ENCODE measurements at regions not wholly inside any gene's neighbourhood (a gene's known extent, or its start where the extent isn't known, plus 50 kb on each side); places are given as distances from the start of the nearest gene placed in this dataset.

DNA sequence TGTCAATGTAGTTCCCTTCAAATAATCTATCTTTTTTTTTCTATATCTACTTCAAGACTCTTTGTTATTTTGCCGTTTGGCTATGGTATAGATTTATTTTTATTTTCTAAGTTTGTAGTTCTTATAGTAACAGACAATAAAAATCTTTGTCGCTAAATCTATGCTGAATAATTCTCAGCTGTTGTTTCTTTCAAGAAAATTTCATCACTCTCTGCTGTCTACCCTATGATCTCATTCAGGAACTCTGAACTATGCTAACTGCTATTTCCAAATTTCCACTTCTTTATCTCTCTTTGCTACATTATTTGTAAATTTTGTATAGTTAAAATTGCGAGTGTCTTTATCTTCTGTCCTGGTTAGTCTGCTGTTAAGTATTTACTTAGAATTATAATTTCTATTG lies 353.6 kb downstream of the LRFN5 start:
- H3K27me3 Mint-ChIP-seq = no peaks in the 10 kb centered on the region
- POLR2A ChIA-PET = no interaction called here
- H3K4me3 Mint-ChIP-seq = no peak overlapping the region
- no peaks in the 10 kb centered on the region for H3K4me1 Mint-ChIP-seq
- peaks cover 7% of the 10 kb centered on the region for H3K9me3 Mint-ChIP-seq
- no peaks in the 10 kb centered on the region for H3K36me3 Mint-ChIP-seq (ENCODE audit: low read depth)
- H3K27ac Mint-ChIP-seq = no peak overlapping the region
- CTCF ChIA-PET = no interaction called here
- no peak for ATAC-seq (ENCODE audit: low read depth)
- TF ChIP-seq, protein P1, sequence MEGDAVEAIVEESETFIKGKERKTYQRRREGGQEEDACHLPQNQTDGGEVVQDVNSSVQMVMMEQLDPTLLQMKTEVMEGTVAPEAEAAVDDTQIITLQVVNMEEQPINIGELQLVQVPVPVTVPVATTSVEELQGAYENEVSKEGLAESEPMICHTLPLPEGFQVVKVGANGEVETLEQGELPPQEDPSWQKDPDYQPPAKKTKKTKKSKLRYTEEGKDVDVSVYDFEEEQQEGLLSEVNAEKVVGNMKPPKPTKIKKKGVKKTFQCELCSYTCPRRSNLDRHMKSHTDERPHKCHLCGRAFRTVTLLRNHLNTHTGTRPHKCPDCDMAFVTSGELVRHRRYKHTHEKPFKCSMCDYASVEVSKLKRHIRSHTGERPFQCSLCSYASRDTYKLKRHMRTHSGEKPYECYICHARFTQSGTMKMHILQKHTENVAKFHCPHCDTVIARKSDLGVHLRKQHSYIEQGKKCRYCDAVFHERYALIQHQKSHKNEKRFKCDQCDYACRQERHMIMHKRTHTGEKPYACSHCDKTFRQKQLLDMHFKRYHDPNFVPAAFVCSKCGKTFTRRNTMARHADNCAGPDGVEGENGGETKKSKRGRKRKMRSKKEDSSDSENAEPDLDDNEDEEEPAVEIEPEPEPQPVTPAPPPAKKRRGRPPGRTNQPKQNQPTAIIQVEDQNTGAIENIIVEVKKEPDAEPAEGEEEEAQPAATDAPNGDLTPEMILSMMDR (IDR thresholded peaks at IDR 0.05) = no peak
- intact Hi-C loops (cut with micrococcal nuclease) = no loop called here
- no peak for DNase-seq

DNA sequence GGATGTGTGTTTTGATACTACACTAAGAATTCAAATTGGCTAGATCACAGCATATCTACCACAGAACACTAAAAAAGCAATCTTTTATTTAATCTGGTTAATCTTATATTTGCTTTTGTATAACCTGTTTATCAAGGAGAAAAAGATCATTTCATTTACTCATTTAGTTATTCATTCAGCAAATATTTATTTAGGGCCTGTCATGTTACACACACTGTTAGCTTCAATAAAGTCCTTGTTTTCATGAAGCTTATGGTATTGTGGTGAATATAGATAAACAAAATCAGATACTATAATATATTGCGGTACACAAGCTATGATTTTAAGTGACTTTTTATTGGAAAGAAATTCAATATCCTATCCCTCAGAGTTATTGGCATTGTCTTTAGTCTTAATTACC lies 350.8 kb downstream of the LRFN5 start:
- ChIA-PET POLR2A (no interaction called here), CTCF (no interaction called here)
- Mint-ChIP-seq H3K9me3 (peaks cover 2% of the 10 kb centered on the region), H3K4me3 (no peak overlapping the region), H3K27me3 (no peaks in the 10 kb centered on the region), H3K36me3 (ENCODE audit: low read depth) (no peaks in the 10 kb centered on the region), H3K4me1 (no peaks in the 10 kb centered on the region), H3K27ac (no peak overlapping the region)
- intact Hi-C loops (cut with micrococcal nuclease) = no loop called here
- ATAC-seq (ENCODE audit: low read depth) (no peak), DNase-seq (no peak)
- TF ChIP-seq, protein P1 (IDR thresholded peaks at IDR 0.05) = no peak
